ENCODE measurements at regions not wholly inside any gene's neighbourhood (a gene's known extent, or its start where the extent isn't known, plus 50 kb on each side); places are given as distances from the start of the nearest gene placed in this dataset.

DNA sequence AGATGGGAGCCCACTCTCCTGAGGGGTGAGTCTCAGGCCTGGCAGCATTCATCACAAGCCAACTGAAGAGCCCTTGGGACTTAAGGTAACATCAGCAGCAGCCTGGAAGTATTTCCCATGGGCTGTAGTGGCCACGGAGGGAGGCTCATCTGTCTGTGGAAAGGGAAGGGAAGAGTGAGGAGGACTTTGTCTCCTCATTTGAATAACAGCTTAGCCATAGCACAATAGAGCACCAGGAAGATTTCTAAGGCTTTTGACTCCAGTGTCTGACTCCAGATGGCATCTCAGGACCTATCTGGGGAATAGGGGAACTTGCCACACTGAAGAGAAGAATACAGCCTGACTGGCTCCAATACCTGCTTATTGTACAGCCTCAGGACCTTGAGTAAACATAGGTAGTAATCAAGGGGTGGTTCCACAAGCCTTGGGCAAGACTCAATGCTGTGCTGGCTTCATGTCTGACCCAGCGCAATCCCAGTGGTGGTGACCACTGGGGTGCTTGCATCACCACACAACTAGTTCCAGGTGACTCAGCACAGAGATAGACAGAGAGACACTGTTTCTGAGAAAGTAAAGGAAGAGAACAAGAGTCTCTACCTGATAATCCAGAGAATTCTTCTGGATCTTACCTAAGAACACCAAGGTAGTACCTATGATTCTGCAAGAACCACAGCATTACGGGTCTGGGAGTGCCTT lies 510.5 kb upstream of the CCDC179 start:
- 78% methylated on average over 3 of the region's 3 CpGs for WGBS (ENCODE audit: insufficient coverage)
- ChIA-PET CTCF (no interaction called here), POLR2A (no interaction called here)
- DNase-seq: no peak
- no peaks in the 10 kb centered on the region for H3K27me3 ChIP-seq (replicated peaks in 2 of 5; ENCODE audit: control insufficient read depth in 4 of 5, insufficient read depth in 5 of 5, low read length in 4 of 5)
- H3K27ac ChIP-seq (ENCODE audit: insufficient read depth in 1 of 2, low read depth in 1 of 2, low read length in 2 of 2, poor library complexity in 1 of 2, severe bottlenecking in 2 of 2): no peak overlapping the region
- no peaks in the 10 kb centered on the region for H3K4me1 ChIP-seq (ENCODE audit: control extremely low read depth in 1 of 4, control insufficient read depth in 4 of 4, insufficient read depth in 4 of 4, low read length in 3 of 4)
- peaks cover 0 to 4% (median 1%) of the 10 kb centered on the region in 5 experiments for H3K9me3 ChIP-seq (ENCODE audit: control extremely low read depth in 1 of 5, control insufficient read depth in 4 of 5, insufficient read depth in 2 of 5, low read depth in 1 of 5, low read length in 4 of 5)
- H3K4me3 ChIP-seq (ENCODE audit: control insufficient read depth in 1 of 7, extremely low read depth in 1 of 7, insufficient read depth in 4 of 7, low read depth in 2 of 7, low read length in 6 of 7): no peak overlapping the region
- no peaks in the 10 kb centered on the region for H3K36me3 ChIP-seq (ENCODE audit: control insufficient read depth in 4 of 4, insufficient read depth in 4 of 4, low read length in 3 of 4)

DNA sequence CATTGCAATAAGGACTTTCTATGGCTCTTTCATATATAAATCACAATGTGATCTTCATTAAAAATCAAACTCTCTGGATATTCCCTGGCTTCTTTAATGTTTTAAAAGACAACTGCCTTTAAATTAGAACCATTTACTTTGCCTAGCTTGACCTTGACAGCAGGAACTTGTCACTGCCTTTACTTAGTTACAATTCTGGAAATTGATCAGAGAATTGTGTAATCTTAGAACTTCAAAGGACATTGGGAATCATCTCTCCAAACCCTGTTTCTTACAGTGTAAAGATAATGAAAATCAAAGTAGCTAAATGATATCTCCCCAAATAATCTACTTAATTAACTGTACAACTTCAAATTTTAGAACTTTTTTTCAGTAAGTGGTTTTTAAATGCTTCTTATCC lies 517.6 kb upstream of the CCDC179 start:
- Histone ChIP-seq H3K27me3 (replicated peaks in 2 of 5; ENCODE audit: control insufficient read depth in 4 of 5, insufficient read depth in 5 of 5, low read length in 4 of 5) (no peaks in the 10 kb centered on the region), H3K36me3 (ENCODE audit: control insufficient read depth in 4 of 4, insufficient read depth in 4 of 4, low read length in 3 of 4) (no peaks in the 10 kb centered on the region), H3K9me3 (ENCODE audit: control extremely low read depth in 1 of 5, control insufficient read depth in 4 of 5, insufficient read depth in 2 of 5, low read depth in 1 of 5, low read length in 4 of 5) (no peaks in the 10 kb centered on the region), H3K4me1 (ENCODE audit: control extremely low read depth in 1 of 4, control insufficient read depth in 4 of 4, insufficient read depth in 4 of 4, low read length in 3 of 4) (no peaks in the 10 kb centered on the region), H3K4me3 (ENCODE audit: control insufficient read depth in 1 of 7, extremely low read depth in 1 of 7, insufficient read depth in 4 of 7, low read depth in 2 of 7, low read length in 6 of 7) (no peak overlapping the region), H3K27ac (ENCODE audit: insufficient read depth in 1 of 2, low read depth in 1 of 2, low read length in 2 of 2, poor library complexity in 1 of 2, severe bottlenecking in 2 of 2) (no peak overlapping the region)
- POLR2A ChIA-PET: no interaction called here
- DNase-seq: no peak
- CTCF ChIA-PET: no interaction called here

DNA sequence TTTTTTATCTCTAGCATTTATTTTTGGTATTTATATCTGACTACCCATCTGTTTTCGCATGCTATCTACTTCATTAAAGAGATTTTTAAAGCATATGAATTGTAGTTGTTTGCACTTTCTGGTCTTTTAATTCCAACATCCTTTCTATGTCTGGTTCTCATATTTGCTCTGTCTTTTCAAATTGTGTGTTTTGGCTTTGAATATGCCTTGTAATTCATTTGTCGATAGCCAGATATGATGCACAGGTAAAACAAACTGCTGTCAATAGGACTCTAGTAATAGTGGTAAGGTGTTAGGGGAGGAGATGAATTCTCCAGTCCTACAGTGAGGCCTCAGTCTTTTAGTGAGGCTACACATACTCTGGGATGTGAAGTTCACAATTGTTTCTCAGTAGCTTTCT lies 530.8 kb upstream of the CCDC179 start:
- ChIA-PET POLR2A (no interaction called here), CTCF (no interaction called here)
- no peak overlapping the region for H3K4me3 ChIP-seq (ENCODE audit: control insufficient read depth in 1 of 7, extremely low read depth in 1 of 7, insufficient read depth in 4 of 7, low read depth in 2 of 7, low read length in 6 of 7)
- H3K27ac ChIP-seq (ENCODE audit: insufficient read depth in 1 of 2, low read depth in 1 of 2, low read length in 2 of 2, poor library complexity in 1 of 2, severe bottlenecking in 2 of 2): no peak overlapping the region
- no peaks in the 10 kb centered on the region for H3K27me3 ChIP-seq (replicated peaks in 2 of 5; ENCODE audit: control insufficient read depth in 4 of 5, insufficient read depth in 5 of 5, low read length in 4 of 5)
- no peaks in the 10 kb centered on the region for H3K4me1 ChIP-seq (ENCODE audit: control extremely low read depth in 1 of 4, control insufficient read depth in 4 of 4, insufficient read depth in 4 of 4, low read length in 3 of 4)
- no peaks in the 10 kb centered on the region for H3K36me3 ChIP-seq (ENCODE audit: control insufficient read depth in 4 of 4, insufficient read depth in 4 of 4, low read length in 3 of 4)
- 100% methylated on average over 1 of the region's 2 CpGs for WGBS (ENCODE audit: insufficient coverage)
- H3K9me3 ChIP-seq (ENCODE audit: control extremely low read depth in 1 of 5, control insufficient read depth in 4 of 5, insufficient read depth in 2 of 5, low read depth in 1 of 5, low read length in 4 of 5): no peaks in the 10 kb centered on the region
- DNase-seq: no peak

DNA sequence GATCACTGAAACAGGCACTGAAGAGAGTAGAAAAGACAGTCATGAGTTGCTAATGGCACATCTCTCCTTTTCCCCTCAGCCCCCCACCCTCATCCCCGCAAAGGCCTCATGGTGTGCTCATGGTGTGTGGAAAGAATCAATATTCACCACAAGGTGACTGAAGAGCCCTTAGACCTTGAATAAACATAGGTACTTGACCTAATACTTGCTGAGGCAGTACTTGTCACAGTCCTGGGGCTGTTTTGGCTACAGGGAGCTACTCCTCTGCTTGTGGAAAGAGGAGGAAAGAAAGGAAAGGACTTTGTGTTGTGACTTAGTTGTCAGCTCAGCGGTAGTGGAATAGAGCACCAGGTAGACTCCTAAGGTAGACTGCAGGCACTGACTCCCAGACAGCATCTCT lies 537.8 kb upstream of the CCDC179 start:
- WGBS (ENCODE audit: insufficient coverage): 100% methylated on average over 1 of the region's 2 CpGs
- no peak overlapping the region for H3K4me3 ChIP-seq (ENCODE audit: control insufficient read depth in 1 of 7, extremely low read depth in 1 of 7, insufficient read depth in 4 of 7, low read depth in 2 of 7, low read length in 6 of 7)
- POLR2A ChIA-PET: no interaction called here
- no peaks in the 10 kb centered on the region for H3K36me3 ChIP-seq (ENCODE audit: control insufficient read depth in 4 of 4, insufficient read depth in 4 of 4, low read length in 3 of 4)
- no peaks in the 10 kb centered on the region for H3K4me1 ChIP-seq (ENCODE audit: control extremely low read depth in 1 of 4, control insufficient read depth in 4 of 4, insufficient read depth in 4 of 4, low read length in 3 of 4)
- no peaks in the 10 kb centered on the region for H3K27me3 ChIP-seq (replicated peaks in 2 of 5; ENCODE audit: control insufficient read depth in 4 of 5, insufficient read depth in 5 of 5, low read length in 4 of 5)
- H3K27ac ChIP-seq (ENCODE audit: insufficient read depth in 1 of 2, low read depth in 1 of 2, low read length in 2 of 2, poor library complexity in 1 of 2, severe bottlenecking in 2 of 2): no peak overlapping the region
- CTCF ChIA-PET: no interaction called here
- H3K9me3 ChIP-seq (ENCODE audit: control extremely low read depth in 1 of 5, control insufficient read depth in 4 of 5, insufficient read depth in 2 of 5, low read depth in 1 of 5, low read length in 4 of 5): no peaks in the 10 kb centered on the region
- no peak for DNase-seq

- no peak overlapping the region for H3K4me3 ChIP-seq (ENCODE audit: control insufficient read depth in 1 of 7, extremely low read depth in 1 of 7, insufficient read depth in 4 of 7, low read depth in 2 of 7, low read length in 6 of 7)
- POLR2A ChIA-PET: no interaction called here
- peaks cover 0 to 15% (median 7%) of the 10 kb centered on the region in 5 experiments for H3K9me3 ChIP-seq (ENCODE audit: control extremely low read depth in 1 of 5, control insufficient read depth in 4 of 5, insufficient read depth in 2 of 5, low read depth in 1 of 5, low read length in 4 of 5)
- no peaks in the 10 kb centered on the region for H3K36me3 ChIP-seq (ENCODE audit: control insufficient read depth in 4 of 4, insufficient read depth in 4 of 4, low read length in 3 of 4)
- 99% methylated on average over 10 of the region's 25 CpGs for WGBS (ENCODE audit: insufficient coverage)
- no peak for DNase-seq
- H3K27me3 ChIP-seq (replicated peaks in 2 of 5; ENCODE audit: control insufficient read depth in 4 of 5, insufficient read depth in 5 of 5, low read length in 4 of 5): no peaks in the 10 kb centered on the region
- H3K4me1 ChIP-seq (ENCODE audit: control extremely low read depth in 1 of 4, control insufficient read depth in 4 of 4, insufficient read depth in 4 of 4, low read length in 3 of 4): no peaks in the 10 kb centered on the region
- CTCF ChIA-PET: no interaction called here
- no peak overlapping the region for H3K27ac ChIP-seq (ENCODE audit: insufficient read depth in 1 of 2, low read depth in 1 of 2, low read length in 2 of 2, poor library complexity in 1 of 2, severe bottlenecking in 2 of 2)
Measured at GRCh38 chr11:23399995-23400394, 539.7 kb upstream of the CCDC179 start.

- DNase-seq: no peak
- H3K27me3 ChIP-seq (replicated peaks in 2 of 5; ENCODE audit: control insufficient read depth in 4 of 5, insufficient read depth in 5 of 5, low read length in 4 of 5): no peaks in the 10 kb centered on the region
- CTCF ChIA-PET: no interaction called here
- no peaks in the 10 kb centered on the region for H3K36me3 ChIP-seq (ENCODE audit: control insufficient read depth in 4 of 4, insufficient read depth in 4 of 4, low read length in 3 of 4)
- POLR2A ChIA-PET: no interaction called here
- no peaks in the 10 kb centered on the region for H3K4me1 ChIP-seq (ENCODE audit: control extremely low read depth in 1 of 4, control insufficient read depth in 4 of 4, insufficient read depth in 4 of 4, low read length in 3 of 4)
- peaks cover 0 to 22% (median 13%) of the 10 kb centered on the region in 5 experiments for H3K9me3 ChIP-seq (ENCODE audit: control extremely low read depth in 1 of 5, control insufficient read depth in 4 of 5, insufficient read depth in 2 of 5, low read depth in 1 of 5, low read length in 4 of 5)
- H3K4me3 ChIP-seq (ENCODE audit: control insufficient read depth in 1 of 7, extremely low read depth in 1 of 7, insufficient read depth in 4 of 7, low read depth in 2 of 7, low read length in 6 of 7): no peak overlapping the region
- H3K27ac ChIP-seq (ENCODE audit: insufficient read depth in 1 of 2, low read depth in 1 of 2, low read length in 2 of 2, poor library complexity in 1 of 2, severe bottlenecking in 2 of 2): no peak overlapping the region
- 98% methylated on average over 33 of the region's 53 CpGs for WGBS (ENCODE audit: insufficient coverage)
Measured at GRCh38 chr11:23403210-23404185, 543.2 kb upstream of the CCDC179 start.
